22Rv1 (cell line): ENCODE measurements at regions not wholly inside any gene's neighbourhood (a gene's known extent, or its start where the extent isn't known, plus 50 kb on each side); places are given as distances from the start of the nearest gene placed in this dataset.

Source experiments
- CTCF ChIP-seq: fragments of 450-650 bp; IDR thresholded peaks from 2 replicates; pipeline ENCODE4 v1.5.1; 2017; ENCODE audit warnings: mild to moderate bottlenecking
- ZFX ChIP-seq: fragments of 450-650 bp; IDR thresholded peaks from 2 replicates; pipeline ENCODE4 v1.6.1; 2017; ENCODE audit warnings: antibody characterized with exemption, borderline replicate concordance

- TF ChIP-seq CTCF (no peak), ZFX (no peak)
Observed at GRCh38 chr10:107269626-107270025, 105.1 kb upstream of the SORCS1 start.
